ENCODE measurements at regions not wholly inside any gene's neighbourhood (a gene's known extent, or its start where the extent isn't known, plus 50 kb on each side); places are given as distances from the start of the nearest gene placed in this dataset.

- no peak for TF ChIP-seq CTCF (IDR thresholded peaks at IDR 0.05; ENCODE audit: partially characterized antibody, unreplicated experiment)
- H3K27me3 Mint-ChIP-seq (ENCODE audit: unreplicated experiment), result no peaks in the 10 kb centered on the region
- no peak overlapping the region for H3K27ac Mint-ChIP-seq (ENCODE audit: unreplicated experiment)
- no peak for DNase-seq
- peaks cover 5% of the 10 kb centered on the region for H3K4me1 Mint-ChIP-seq (ENCODE audit: low read depth, unreplicated experiment)
- no peak overlapping the region for H3K4me3 Mint-ChIP-seq (ENCODE audit: unreplicated experiment)
- H3K9me3 Mint-ChIP-seq (ENCODE audit: unreplicated experiment), result no peaks in the 10 kb centered on the region
- no peaks in the 10 kb centered on the region for H3K36me3 Mint-ChIP-seq (ENCODE audit: unreplicated experiment)
These were observed 275.0 kb upstream of the DYNLRB2 start for GRCh38 chr16:80265624-80266306.

- TF ChIP-seq CTCF (IDR thresholded peaks at IDR 0.05; ENCODE audit: partially characterized antibody, unreplicated experiment), result no peak
- Mint-ChIP-seq H3K27me3 (ENCODE audit: unreplicated experiment) (peaks cover 2% of the 10 kb centered on the region), H3K27ac (ENCODE audit: unreplicated experiment) (no peak overlapping the region), H3K36me3 (ENCODE audit: unreplicated experiment) (no peaks in the 10 kb centered on the region), H3K4me1 (ENCODE audit: low read depth, unreplicated experiment) (peaks cover 5% of the 10 kb centered on the region), H3K9me3 (ENCODE audit: unreplicated experiment) (no peaks in the 10 kb centered on the region), H3K4me3 (ENCODE audit: unreplicated experiment) (no peak overlapping the region)
- no peak for DNase-seq
These were observed 276.7 kb upstream of the DYNLRB2 start for GRCh38 chr16:80263848-80264694.

- Mint-ChIP-seq H3K27me3 (ENCODE audit: unreplicated experiment) (peaks cover 2% of the 10 kb centered on the region), H3K4me1 (ENCODE audit: low read depth, unreplicated experiment) (peaks cover 4% of the 10 kb centered on the region), H3K9me3 (ENCODE audit: unreplicated experiment) (no peaks in the 10 kb centered on the region), H3K27ac (ENCODE audit: unreplicated experiment) (no peak overlapping the region), H3K4me3 (ENCODE audit: unreplicated experiment) (no peak overlapping the region), H3K36me3 (ENCODE audit: unreplicated experiment) (no peaks in the 10 kb centered on the region)
- DNase-seq, result no peak
- TF ChIP-seq CTCF (IDR thresholded peaks at IDR 0.05; ENCODE audit: partially characterized antibody, unreplicated experiment), result no peak
These were observed 277.5 kb upstream of the DYNLRB2 start for GRCh38 chr16:80263181-80263823.

- Mint-ChIP-seq H3K4me1 (ENCODE audit: low read depth, unreplicated experiment) (no peaks in the 10 kb centered on the region), H3K27ac (ENCODE audit: unreplicated experiment) (no peak overlapping the region), H3K27me3 (ENCODE audit: unreplicated experiment) (peaks cover 2% of the 10 kb centered on the region), H3K4me3 (ENCODE audit: unreplicated experiment) (no peak overlapping the region), H3K9me3 (ENCODE audit: unreplicated experiment) (no peaks in the 10 kb centered on the region), H3K36me3 (ENCODE audit: unreplicated experiment) (no peaks in the 10 kb centered on the region)
- no peak for TF ChIP-seq CTCF (IDR thresholded peaks at IDR 0.05; ENCODE audit: partially characterized antibody, unreplicated experiment)
- no peak for DNase-seq
These were observed 279.9 kb upstream of the DYNLRB2 start for GRCh38 chr16:80260906-80261311.

Measured in glutamatergic neuron (in vitro differentiated cells).